Chondrocyte (in vitro differentiated cells): ENCODE measurements at regions not wholly inside any gene's neighbourhood (a gene's known extent, or its start where the extent isn't known, plus 50 kb on each side); places are given as distances from the start of the nearest gene placed in this dataset.
"Not testable (repeated sequence)": the region's sequence is repeated elsewhere in the genome, so short reads cannot be mapped to it uniquely, and the experiment has no call there.

Experiments used
- DNase-seq: peaks from one replicate; pipeline ENCODE4 v3.0.0; 2021; ENCODE audit warnings: mixed read lengths, low spot score
- H3K27ac Mint-ChIP-seq: one replicate; pipeline ENCODE4 v1.8.0; 2021; ENCODE audit warnings: mild to moderate bottlenecking, moderate library complexity, mixed read lengths; ENCODE audit not compliant: unreplicated experiment
- H3K27me3 Mint-ChIP-seq: 2 replicates; pipeline ENCODE4 v1.8.0; 2021; ENCODE audit warnings: low read depth, mixed read lengths
- H3K36me3 Mint-ChIP-seq: 2 replicates; pipeline ENCODE4 v1.8.0; 2021; ENCODE audit warnings: low read depth, mixed read lengths
- H3K4me1 Mint-ChIP-seq: 2 replicates; pipeline ENCODE4 v1.8.0; 2021; ENCODE audit warnings: low read depth, mild to moderate bottlenecking, mixed read lengths
- H3K4me3 Mint-ChIP-seq: one replicate; pipeline ENCODE4 v1.8.0; 2021; ENCODE audit warnings: mild to moderate bottlenecking, moderate library complexity, mixed read lengths; ENCODE audit not compliant: unreplicated experiment
- H3K9me3 Mint-ChIP-seq: 2 replicates; pipeline ENCODE4 v1.8.0; 2021; ENCODE audit warnings: low read depth, mixed read lengths
- TF ChIP-seq, protein P1 (sequence below): fragments of 200-600 bp; sonication (generic); IDR thresholded peaks from 2 replicates; pipeline ENCODE4 v1.5.0; 2021; ENCODE audit warnings: antibody characterized with exemption, mild to moderate bottlenecking, moderate library complexity

DNA sequence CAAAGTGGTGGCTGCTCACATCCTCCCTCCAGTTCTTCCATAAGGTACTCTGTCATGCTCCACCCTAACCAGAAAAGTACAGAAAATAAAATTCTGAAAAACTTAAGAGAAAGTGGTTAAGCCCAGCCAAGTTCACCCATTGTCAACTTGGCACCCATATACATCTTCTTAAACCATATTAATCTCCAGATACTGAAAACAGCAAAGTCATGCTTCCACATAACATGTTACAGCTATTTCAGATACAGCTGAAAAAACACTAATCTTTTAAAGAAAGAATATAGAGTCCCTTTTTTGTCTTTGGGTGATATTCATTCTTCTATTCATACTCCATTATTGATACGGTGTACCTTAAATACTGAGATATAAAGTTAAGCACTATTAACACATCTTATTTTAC is 577.8 kb downstream of the KCNT2 start:
- Mint-ChIP-seq H3K27ac (no peak overlapping the region), H3K4me1 (no peaks in the 10 kb centered on the region), H3K27me3 (peaks cover 3% of the 10 kb centered on the region), H3K9me3 (no peaks in the 10 kb centered on the region), H3K4me3 (no peak overlapping the region), H3K36me3 (no peaks in the 10 kb centered on the region)
- TF ChIP-seq, protein P1, sequence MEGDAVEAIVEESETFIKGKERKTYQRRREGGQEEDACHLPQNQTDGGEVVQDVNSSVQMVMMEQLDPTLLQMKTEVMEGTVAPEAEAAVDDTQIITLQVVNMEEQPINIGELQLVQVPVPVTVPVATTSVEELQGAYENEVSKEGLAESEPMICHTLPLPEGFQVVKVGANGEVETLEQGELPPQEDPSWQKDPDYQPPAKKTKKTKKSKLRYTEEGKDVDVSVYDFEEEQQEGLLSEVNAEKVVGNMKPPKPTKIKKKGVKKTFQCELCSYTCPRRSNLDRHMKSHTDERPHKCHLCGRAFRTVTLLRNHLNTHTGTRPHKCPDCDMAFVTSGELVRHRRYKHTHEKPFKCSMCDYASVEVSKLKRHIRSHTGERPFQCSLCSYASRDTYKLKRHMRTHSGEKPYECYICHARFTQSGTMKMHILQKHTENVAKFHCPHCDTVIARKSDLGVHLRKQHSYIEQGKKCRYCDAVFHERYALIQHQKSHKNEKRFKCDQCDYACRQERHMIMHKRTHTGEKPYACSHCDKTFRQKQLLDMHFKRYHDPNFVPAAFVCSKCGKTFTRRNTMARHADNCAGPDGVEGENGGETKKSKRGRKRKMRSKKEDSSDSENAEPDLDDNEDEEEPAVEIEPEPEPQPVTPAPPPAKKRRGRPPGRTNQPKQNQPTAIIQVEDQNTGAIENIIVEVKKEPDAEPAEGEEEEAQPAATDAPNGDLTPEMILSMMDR, result no peak
- no peak for DNase-seq

DNA sequence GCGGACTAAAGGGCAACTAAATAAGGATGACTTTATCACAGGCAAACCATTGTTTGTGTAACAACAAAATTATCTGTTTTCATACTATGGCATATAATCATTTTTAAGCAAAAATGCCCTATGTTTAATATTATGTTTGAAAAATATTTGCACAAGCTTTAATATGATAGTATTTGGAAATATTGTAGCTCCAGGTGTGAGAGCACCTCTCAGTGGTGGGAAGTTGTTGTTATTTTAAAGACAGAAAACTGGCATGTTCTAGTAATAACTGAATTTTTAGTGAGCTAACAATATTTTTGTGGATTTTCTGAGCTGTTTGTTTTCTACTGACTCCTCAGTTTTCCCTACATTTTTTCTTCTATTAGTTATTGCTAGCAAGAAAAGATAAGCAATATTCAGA is 578.8 kb downstream of the KCNT2 start:
- TF ChIP-seq, protein P1, result peak; percentile 33
- no peaks in the 10 kb centered on the region for H3K36me3 Mint-ChIP-seq
- no peaks in the 10 kb centered on the region for H3K9me3 Mint-ChIP-seq
- DNase-seq, result no peak
- peaks cover 3% of the 10 kb centered on the region for H3K27me3 Mint-ChIP-seq
- no peak overlapping the region for H3K27ac Mint-ChIP-seq
- H3K4me3 Mint-ChIP-seq, result no peak overlapping the region
- H3K4me1 Mint-ChIP-seq, result no peaks in the 10 kb centered on the region

DNA sequence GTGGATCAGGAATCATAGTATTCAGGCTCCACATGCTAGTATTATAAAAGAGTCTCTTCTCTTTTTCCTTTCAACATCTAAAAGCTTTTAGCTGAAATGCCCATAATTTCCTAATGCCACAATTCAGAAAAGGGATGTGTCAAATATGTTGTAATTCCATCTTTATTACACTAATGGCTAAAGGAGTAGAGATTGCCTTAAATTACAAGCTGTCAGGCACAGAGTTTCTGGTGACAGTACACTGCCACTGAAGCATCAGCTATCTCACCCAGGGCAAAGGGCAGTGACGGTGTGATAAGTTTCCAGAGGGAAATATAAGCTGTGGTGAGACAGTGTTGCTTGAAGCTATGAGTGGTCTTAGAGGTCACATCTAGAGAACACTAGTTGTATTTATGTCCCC is 581.1 kb downstream of the KCNT2 start:
- TF ChIP-seq, protein P1, result no peak
- Mint-ChIP-seq H3K9me3 (peaks cover 4% of the 10 kb centered on the region), H3K27me3 (peaks cover 2% of the 10 kb centered on the region), H3K36me3 (no peaks in the 10 kb centered on the region), H3K4me3 (no peak overlapping the region), H3K4me1 (no peaks in the 10 kb centered on the region), H3K27ac (no peak overlapping the region)
- no peak for DNase-seq

DNA sequence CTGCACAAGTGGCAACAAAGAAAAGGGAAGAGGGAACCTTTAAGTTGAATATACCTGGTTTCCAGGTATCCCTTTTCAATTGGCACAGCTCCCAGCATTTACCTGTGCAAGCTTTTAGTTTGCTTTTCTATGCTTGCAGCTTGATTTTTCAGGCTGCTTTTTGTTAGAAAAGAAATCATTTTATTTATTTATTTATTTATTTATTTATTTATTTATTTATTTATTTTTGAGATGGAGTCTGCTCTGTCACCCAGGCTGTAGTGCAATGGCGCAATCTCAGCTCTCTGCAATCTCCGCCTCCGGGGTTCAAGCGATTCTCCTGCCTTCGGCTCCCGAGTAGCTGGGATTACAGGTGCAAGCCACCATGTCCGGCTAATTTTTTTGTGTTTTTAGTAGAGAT is 587.1 kb downstream of the KCNT2 start:
- H3K27ac Mint-ChIP-seq, H3K36me3 Mint-ChIP-seq, DNase-seq, H3K4me3 Mint-ChIP-seq, H3K4me1 Mint-ChIP-seq, H3K27me3 Mint-ChIP-seq, H3K9me3 Mint-ChIP-seq: not testable (repeated sequence)

DNA sequence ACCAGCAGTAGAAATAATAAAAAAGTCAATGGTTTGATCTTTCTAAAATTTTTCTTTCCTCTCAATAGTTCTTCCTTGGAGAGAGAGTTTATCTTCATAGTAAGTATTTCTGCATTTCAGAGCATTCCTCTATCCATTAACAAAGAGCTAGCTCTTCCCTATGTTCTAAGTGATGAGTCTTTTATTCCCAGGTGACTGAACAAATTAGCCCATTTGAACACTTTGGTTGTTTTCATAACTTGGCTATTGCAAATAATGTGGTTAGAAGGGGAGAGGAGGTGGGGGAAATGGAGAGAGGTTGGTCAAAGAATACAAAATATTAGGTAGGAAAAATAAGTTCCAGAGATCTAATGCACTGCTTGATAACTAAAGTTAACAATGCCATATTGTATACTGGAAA is 598.9 kb downstream of the KCNT2 start:
- no peaks in the 10 kb centered on the region for H3K36me3 Mint-ChIP-seq
- H3K4me3 Mint-ChIP-seq, result no peak overlapping the region
- no peaks in the 10 kb centered on the region for H3K27me3 Mint-ChIP-seq
- no peak for DNase-seq
- no peaks in the 10 kb centered on the region for H3K9me3 Mint-ChIP-seq
- H3K4me1 Mint-ChIP-seq, result no peaks in the 10 kb centered on the region
- no peak overlapping the region for H3K27ac Mint-ChIP-seq
- TF ChIP-seq, protein P1, result no peak

DNA sequence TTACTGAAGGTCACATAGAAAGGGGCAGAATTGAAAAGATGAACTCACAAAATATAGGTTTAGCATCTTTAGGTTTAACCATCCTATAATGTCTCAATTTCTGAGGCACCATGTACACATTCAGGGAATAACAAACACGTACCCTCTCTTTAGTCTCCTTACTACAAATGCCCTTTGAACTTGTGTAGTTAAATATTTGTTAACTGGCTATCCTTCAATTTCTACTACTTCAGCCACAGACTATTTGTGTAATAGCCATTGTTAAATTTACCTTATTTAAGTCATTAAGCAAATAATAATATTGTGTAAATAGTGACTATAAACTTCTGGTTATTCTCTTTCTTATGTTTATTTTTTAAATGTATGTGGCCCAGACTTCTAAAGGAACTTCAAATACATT is 600.5 kb downstream of the KCNT2 start:
- no peak overlapping the region for H3K27ac Mint-ChIP-seq
- H3K27me3 Mint-ChIP-seq, result no peaks in the 10 kb centered on the region
- no peaks in the 10 kb centered on the region for H3K4me1 Mint-ChIP-seq
- H3K36me3 Mint-ChIP-seq, result no peaks in the 10 kb centered on the region
- no peaks in the 10 kb centered on the region for H3K9me3 Mint-ChIP-seq
- H3K4me3 Mint-ChIP-seq, result no peak overlapping the region
- DNase-seq, result no peak
- TF ChIP-seq, protein P1, result no peak
